ENCODE measurements at regions not wholly inside any gene's neighbourhood (a gene's known extent, or its start where the extent isn't known, plus 50 kb on each side); places are given as distances from the start of the nearest gene placed in this dataset.
"Not testable (repeated sequence)": the region's sequence is repeated elsewhere in the genome, so short reads cannot be mapped to it uniquely, and the experiment has no call there.

- TF ChIP-seq CTCF (IDR thresholded peaks at IDR 0.05 in 8 of 11, conservative IDR thresholded peaks at IDR 0.05 in 3 of 11); POLR2A (IDR thresholded peaks at IDR 0.05): not testable (repeated sequence)
Observed at GRCh38 chr15:20338671-20339070, 202.9 kb downstream of the GOLGA6L6 start.
